GM12878 (cell line): ENCODE measurements at regions not wholly inside any gene's neighbourhood (a gene's known extent, or its start where the extent isn't known, plus 50 kb on each side); places are given as distances from the start of the nearest gene placed in this dataset.

Source experiments
- ATAC-seq: fragments of 200-7000 bp; cut with Tn5 transposase; 3 replicates; pipeline ENCODE4 v1.9.1; 2020; ENCODE audit warnings: mild to moderate bottlenecking, moderate library complexity
- BruUV-seq: library from RNA; stranded (reverse); fragments of 400-500 nt; replicated peaks from 2 replicates; lab custom pipeline; 2021; lab: Mats Ljungman, UMichigan
- CTCF ChIA-PET: fragments of 300-600 bp; sonication (Branson Sonifier 250); formaldehyde crosslinking; extraction: SDS; loops from one replicate; lab custom pipeline; 2021; ENCODE audit warnings: inconsistent platforms; lab: Yijun Ruan, JAX
- POLR2A ChIA-PET: fragments of 350-600 bp; formaldehyde crosslinking; extraction: SDS; loops from one replicate; lab custom pipeline; 2021; ENCODE audit warnings: inconsistent platforms; lab: Charles Lee
- RAD21 ChIA-PET: fragments of 300-600 bp; sonication (Branson Sonifier 250); formaldehyde crosslinking; loops from one replicate; lab custom pipeline; 2023; ENCODE audit warnings: antibody characterized with exemption; ENCODE audit not compliant: unreplicated experiment; lab: Charles Lee
- SMC1A ChIA-PET: fragments of 300-600 bp; sonication (Branson Sonifier 250); formaldehyde crosslinking; loops from one replicate; lab custom pipeline; 2023; ENCODE audit not compliant: unreplicated experiment, uncharacterized antibody; lab: Charles Lee
- DNase-seq: peaks from one replicate; pipeline ENCODE4 v3.0.0-alpha.2; 2011; ENCODE audit warnings: low read depth, low spot score
- FAIRE-seq: peaks from 3 replicates; lab custom pipeline; 2011; peaks lifted over from hg19 to GRCh38; lab: Jason Lieb, UNC
- H2AFZ ChIP-seq: 2 replicates; pipeline ENCODE4 v1.6.0; 2011; ENCODE audit warnings: low read depth, low read length, control low read depth; ENCODE audit not compliant: control insufficient read depth
- H3K27ac ChIP-seq: 2 replicates; pipeline ENCODE4 v1.5.1; 2011; ENCODE audit warnings: control low read depth; ENCODE audit not compliant: control insufficient read depth, insufficient read depth
- H3K27me3 ChIP-seq, 2 experiments: replicated peaks in 1 of 2; 2 replicates each; pipeline versions ENCODE4 v1.6.0 to v1.6.1; 2011; ENCODE audit warnings: low read length in 1 of 2; ENCODE audit not compliant: control insufficient read depth in 2 of 2, insufficient read depth in 2 of 2
- H3K36me3 ChIP-seq, 2 experiments: 2 replicates each; pipeline ENCODE4 v1.5.1; 2011; ENCODE audit warnings: low read length in 1 of 2; ENCODE audit not compliant: control insufficient read depth in 2 of 2, insufficient read depth in 2 of 2
- H3K4me1 ChIP-seq: 2 replicates; pipeline ENCODE4 v1.6.1; 2011; ENCODE audit warnings: mild to moderate bottlenecking, low read length, moderate library complexity, mixed read lengths; ENCODE audit not compliant: control insufficient read depth, insufficient read depth
- H3K4me2 ChIP-seq: 2 replicates; pipeline ENCODE4 v1.6.0; 2011; ENCODE audit warnings: control low read depth; ENCODE audit not compliant: control insufficient read depth, insufficient read depth
- H3K4me3 ChIP-seq: fragments of 200-600 bp; sonication (generic); 2 replicates; pipeline ENCODE4 v1.5.1; 2016
- H3K79me2 ChIP-seq: 2 replicates; pipeline ENCODE4 v1.6.0; 2011; ENCODE audit warnings: low read length; ENCODE audit not compliant: control insufficient read depth, insufficient read depth
- H3K9ac ChIP-seq: 2 replicates; pipeline ENCODE4 v1.8.0; 2011; ENCODE audit warnings: low read length, control low read depth, mixed read lengths; ENCODE audit not compliant: control insufficient read depth, insufficient read depth
- H3K9me3 ChIP-seq: replicated peaks from 3 replicates; pipeline ENCODE4 v1.5.1; 2011; ENCODE audit warnings: mild to moderate bottlenecking, low read length; ENCODE audit not compliant: control insufficient read depth, insufficient read depth
- H4K20me1 ChIP-seq: 2 replicates; pipeline ENCODE4 v1.6.0; 2011; ENCODE audit not compliant: control insufficient read depth, insufficient read depth
- ASH2L ChIP-seq: fragments of 300-600, 200-600 bp; sonication (generic); IDR thresholded peaks from 2 replicates; pipeline ENCODE4 v1.6.1; 2017; ENCODE audit warnings: low read depth, mild to moderate bottlenecking, borderline replicate concordance
- ATF7 ChIP-seq: fragments of 450-650 bp; IDR thresholded peaks from 2 replicates; pipeline ENCODE4 v1.6.1; 2016; ENCODE audit warnings: low read depth, mild to moderate bottlenecking
- CBFB ChIP-seq: IDR thresholded peaks from 2 replicates; pipeline ENCODE4 v1.6.1; 2016; ENCODE audit warnings: antibody characterized with exemption, low read depth
- CUX1 ChIP-seq: IDR thresholded peaks from 2 replicates; pipeline ENCODE4 v1.6.1; 2012; ENCODE audit warnings: improper control_type of control experiment, low read depth, low read length; ENCODE audit not compliant: insufficient replicate concordance
- HDGF ChIP-seq: fragments of 450-650 bp; IDR thresholded peaks from 2 replicates; pipeline ENCODE4 v1.6.1; 2016; ENCODE audit warnings: antibody characterized with exemption
- IRF3 ChIP-seq: fragments of 450-650 bp; IDR thresholded peaks from 2 replicates; pipeline ENCODE4 v1.6.1; 2014; ENCODE audit warnings: mild to moderate bottlenecking
- MTA2 ChIP-seq: fragments of 450-650 bp; IDR thresholded peaks from 2 replicates; pipeline ENCODE4 v1.6.1; 2016; ENCODE audit warnings: low read depth, mild to moderate bottlenecking, moderate library complexity
- RAD21 ChIP-seq: IDR thresholded peaks from 2 replicates; pipeline ENCODE4 v1.6.1; 2011; ENCODE audit warnings: mild to moderate bottlenecking, low read depth, low read length, moderate library complexity; ENCODE audit not compliant: insufficient read depth
- TAF1 ChIP-seq: IDR thresholded peaks from 2 replicates; pipeline ENCODE4 v1.6.1; 2011; ENCODE audit warnings: mild to moderate bottlenecking, low read depth, low read length, borderline replicate concordance
- TCF12 ChIP-seq: IDR thresholded peaks from 2 replicates; pipeline ENCODE4 v1.6.1; 2011; ENCODE audit warnings: low read depth, mild to moderate bottlenecking, low read length
- YY1 ChIP-seq: IDR thresholded peaks from 2 replicates; pipeline ENCODE4 v1.6.1; 2011; ENCODE audit warnings: low read depth, mild to moderate bottlenecking, low read length
- ZNF274 ChIP-seq: IDR thresholded peaks from one replicate; pipeline ENCODE4 v1.8.0; 2011; ENCODE audit not compliant: insufficient read length, insufficient read depth
- ZNF687 ChIP-seq: fragments of 450-650 bp; IDR thresholded peaks from 2 replicates; pipeline ENCODE4 v1.6.1; 2017; ENCODE audit warnings: mild to moderate bottlenecking, moderate library complexity
- WGBS: methylation state at CpG from one replicate; pipeline ENCODE4 v1.1.6; 2016; ENCODE audit warnings: low lambda C conversion rate; ENCODE audit not compliant: insufficient replicate concordance, insufficient coverage; ENCODE audit errors: missing lambda C conversion rate; 5-methylcytosine and 5-hydroxymethylcytosine counted together
- in situ Hi-C: fragments of 300-500 bp; cut with MboI; formaldehyde crosslinking; loops from 9 replicates; pipeline ENCODE4 v1.14.3; 2018; ENCODE audit warnings: mixed read lengths
- intact Hi-C: fragments of 100-400 bp; cut with micrococcal nuclease; formaldehyde crosslinking; loops from one replicate; pipeline ENCODE4 v1.14.2; 2022; ENCODE audit not compliant: unreplicated experiment

DNA sequence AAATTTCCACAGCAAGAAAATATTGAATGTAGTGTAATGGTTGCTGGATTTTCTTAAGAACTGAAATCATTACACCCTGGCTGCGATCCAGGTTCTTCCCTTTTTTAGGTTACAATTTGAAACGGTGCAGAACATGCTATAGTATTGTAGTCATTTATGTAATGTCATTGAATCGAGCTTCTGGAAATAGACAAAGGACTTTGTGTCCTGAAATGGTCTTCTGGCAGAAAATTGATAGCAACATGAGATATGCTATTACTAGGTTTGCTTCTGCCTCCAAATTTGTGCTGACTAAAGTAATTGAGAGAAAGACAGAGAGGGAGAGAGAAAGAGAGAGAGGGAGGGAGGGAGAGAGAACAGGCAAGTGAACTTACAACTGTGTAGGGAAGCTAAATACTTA lies 146.2 kb upstream of the NFIA start:
- H3K9me3 ChIP-seq, result no peaks in the 10 kb centered on the region
- ChIA-PET CTCF (no interaction called here), SMC1A (no interaction called here), POLR2A (no interaction called here), RAD21 (no interaction called here)
- no peak overlapping the region for H3K4me2 ChIP-seq
- no peaks in the 10 kb centered on the region for H3K79me2 ChIP-seq
- TF ChIP-seq YY1 (no peak), ASH2L (no peak), HDGF (no peak), ZNF274 (no peak), CUX1 (no peak), MTA2 (no peak), RAD21 (no peak), ATF7 (no peak), TAF1 (no peak), CBFB (no peak), TCF12 (no peak), ZNF687 (no peak), IRF3 (no peak)
- 9% methylated on average over 3 of the region's 3 CpGs for WGBS
- FAIRE-seq (no peak), DNase-seq (no peak), ATAC-seq (no peak)
- no peak overlapping the region for H3K4me3 ChIP-seq
- H3K9ac ChIP-seq, result no peak overlapping the region
- BruUV-seq, result no TSS peak
- intact Hi-C loops, result no loop called here
- H2AFZ ChIP-seq, result no peak overlapping the region
- in situ Hi-C loops, result no loop called here
- H3K27me3 ChIP-seq, result 0 out of 4 replicates have a peak, but pooled peaks cover 0 to 3% of the 10 kb centered on the region in 2 experiments
- no peaks in the 10 kb centered on the region for H3K36me3 ChIP-seq
- no peaks in the 10 kb centered on the region for H3K4me1 ChIP-seq
- no peaks in the 10 kb centered on the region for H4K20me1 ChIP-seq
- no peak overlapping the region for H3K27ac ChIP-seq
